H9 (cell line): ENCODE measurements at regions not wholly inside any gene's neighbourhood (a gene's known extent, or its start where the extent isn't known, plus 50 kb on each side); places are given as distances from the start of the nearest gene placed in this dataset.

Experiments used
- DNase-seq: peaks from one replicate; pipeline ENCODE4 v3.0.0-alpha.2; 2017
- H2AFZ ChIP-seq: one replicate; pipeline ENCODE4 v1.6.1; 2013; ENCODE audit warnings: mild to moderate bottlenecking, low read length, control low read depth, moderate library complexity
- H2AK5ac ChIP-seq: 2 replicates; pipeline ENCODE4 v1.6.1; 2013; ENCODE audit warnings: low read length, control low read depth, mixed read lengths; ENCODE audit not compliant: insufficient read length
- H2BK120ac ChIP-seq: one replicate; pipeline ENCODE4 v1.6.1; 2013; ENCODE audit warnings: low read depth, mild to moderate bottlenecking, low read length, control low read depth, inconsistent platforms; ENCODE audit not compliant: poor library complexity, severe bottlenecking
- H2BK12ac ChIP-seq: 2 replicates; pipeline ENCODE4 v1.6.1; 2013; ENCODE audit warnings: low read length, control low read depth, mixed read lengths, low read depth; ENCODE audit not compliant: insufficient read length
- H2BK15ac ChIP-seq: 2 replicates; pipeline ENCODE4 v1.6.1; 2013; ENCODE audit warnings: low read depth, low read length, control low read depth
- H2BK20ac ChIP-seq: one replicate; pipeline ENCODE4 v1.6.1; 2013; ENCODE audit warnings: low read depth, mild to moderate bottlenecking, low read length, control low read depth, inconsistent platforms; ENCODE audit not compliant: poor library complexity, severe bottlenecking
- H2BK5ac ChIP-seq: 2 replicates; pipeline ENCODE4 v1.6.1; 2013; ENCODE audit warnings: low read length, control low read depth, mixed read lengths; ENCODE audit not compliant: insufficient read length
- H3K14ac ChIP-seq: 2 replicates; pipeline ENCODE4 v1.6.1; 2013; ENCODE audit warnings: low read length, control low read depth; ENCODE audit not compliant: insufficient read depth
- H3K18ac ChIP-seq: 2 replicates; pipeline ENCODE4 v1.6.1; 2013; ENCODE audit warnings: low read depth, mild to moderate bottlenecking, mixed read lengths, low read length, control low read depth; ENCODE audit not compliant: insufficient read length
- H3K23ac ChIP-seq: 2 replicates; pipeline ENCODE4 v1.6.1; 2013; ENCODE audit warnings: low read length, control low read depth, mixed read lengths, low read depth; ENCODE audit not compliant: insufficient read length
- H3K23me2 ChIP-seq: 2 replicates; pipeline ENCODE4 v1.6.1; 2013; ENCODE audit warnings: low read depth, mild to moderate bottlenecking, mixed read lengths, low read length, control low read depth; ENCODE audit not compliant: insufficient read length, poor library complexity, severe bottlenecking
- H3K27ac ChIP-seq: 2 replicates; pipeline ENCODE4 v1.5.1; 2013; ENCODE audit warnings: low read length, control low read depth, mixed read lengths, low read depth; ENCODE audit not compliant: insufficient read length
- H3K27me3 ChIP-seq: 2 replicates; pipeline ENCODE4 v1.6.1; 2013; ENCODE audit warnings: low read length, control low read depth, inconsistent platforms; ENCODE audit not compliant: insufficient read depth
- H3K4ac ChIP-seq: 2 replicates; pipeline ENCODE4 v1.6.1; 2013; ENCODE audit warnings: low read depth, mild to moderate bottlenecking, control low read depth, inconsistent platforms, low read length, moderate library complexity
- H3K4me1 ChIP-seq: 2 replicates; pipeline ENCODE4 v1.6.1; 2013; ENCODE audit warnings: low read length, control low read depth, inconsistent platforms; ENCODE audit not compliant: insufficient read depth
- H3K4me2 ChIP-seq: 2 replicates; pipeline ENCODE4 v1.6.1; 2013; ENCODE audit warnings: low read length, control low read depth, mixed read lengths; ENCODE audit not compliant: insufficient read length, insufficient read depth
- H3K56ac ChIP-seq: 2 replicates; pipeline ENCODE4 v1.6.1; 2013; ENCODE audit warnings: low read depth, mild to moderate bottlenecking, mixed read lengths, low read length, control low read depth; ENCODE audit not compliant: insufficient read length
- H3K79me1 ChIP-seq: 2 replicates; pipeline ENCODE4 v1.6.1; 2013; ENCODE audit warnings: low read depth, mild to moderate bottlenecking, moderate library complexity, low read length, control low read depth, inconsistent platforms; ENCODE audit not compliant: insufficient read depth, poor library complexity, severe bottlenecking
- H3K79me2 ChIP-seq: 2 replicates; pipeline ENCODE4 v1.6.1; 2013; ENCODE audit warnings: low read length, control low read depth, inconsistent platforms; ENCODE audit not compliant: insufficient read depth
- H3K9ac ChIP-seq: 2 replicates; pipeline ENCODE4 v1.6.1; 2013; ENCODE audit warnings: low read length, control low read depth, mixed read lengths; ENCODE audit not compliant: insufficient read length; ENCODE audit errors: extremely low read depth
- H3K9me3 ChIP-seq: one replicate; pipeline ENCODE4 v1.6.1; 2013; ENCODE audit warnings: low read depth, low read length, inconsistent platforms; ENCODE audit not compliant: control insufficient read depth
- H3T11ph ChIP-seq: one replicate; pipeline ENCODE4 v1.6.1; 2013; ENCODE audit warnings: mild to moderate bottlenecking, low read length, control low read depth, inconsistent platforms
- H4K20me1 ChIP-seq: one replicate; pipeline ENCODE4 v1.6.1; 2013; ENCODE audit not compliant: control insufficient read depth, insufficient read length, insufficient read depth
- H4K5ac ChIP-seq: 2 replicates; pipeline ENCODE4 v1.6.1; 2013; ENCODE audit warnings: low read depth, mild to moderate bottlenecking, mixed read lengths, low read length, control low read depth; ENCODE audit not compliant: insufficient read length
- H4K8ac ChIP-seq: replicated peaks from 2 replicates; pipeline ENCODE4 v1.6.1; 2013; ENCODE audit warnings: low read length, control low read depth, mixed read lengths, low read depth; ENCODE audit not compliant: insufficient read length
- H4K91ac ChIP-seq: 2 replicates; pipeline ENCODE4 v1.6.1; 2013; ENCODE audit warnings: low read depth, mild to moderate bottlenecking, moderate library complexity, mixed read lengths, low read length, control low read depth; ENCODE audit not compliant: insufficient read length
- H3K27ac Mint-ChIP-seq, 3 experiments: 2 replicates in 2 of 3; 3 replicates in 1 of 3; pipeline ENCODE4 v1.8.0; 2020 to 2021; ENCODE audit warnings: mixed read lengths in 3 of 3, mild to moderate bottlenecking in 1 of 3, moderate library complexity in 1 of 3
- H3K27me3 Mint-ChIP-seq: 2 replicates; pipeline ENCODE4 v1.8.0; 2021; ENCODE audit warnings: low read depth, mild to moderate bottlenecking, moderate library complexity, mixed read lengths
- H3K36me3 Mint-ChIP-seq, 3 experiments: 2 replicates in 2 of 3; 3 replicates in 1 of 3; pipeline ENCODE4 v1.8.0; 2020 to 2021; ENCODE audit warnings: low read depth in 3 of 3, mixed read lengths in 3 of 3; ENCODE audit not compliant: insufficient read depth in 1 of 3
- H3K4me1 Mint-ChIP-seq, 2 experiments: 2 replicates each; pipeline ENCODE4 v1.8.0; 2020; ENCODE audit warnings: mixed read lengths in 2 of 2
- H3K4me3 Mint-ChIP-seq, 2 experiments: 2 replicates in 1 of 2; 3 replicates in 1 of 2; pipeline ENCODE4 v1.8.0; 2020 to 2021; ENCODE audit warnings: mild to moderate bottlenecking in 2 of 2, mixed read lengths in 2 of 2, moderate library complexity in 1 of 2
- H3K9me3 Mint-ChIP-seq, 2 experiments: 2 replicates in 1 of 2; 3 replicates in 1 of 2; pipeline ENCODE4 v1.8.0; 2020; ENCODE audit warnings: mild to moderate bottlenecking in 2 of 2, mixed read lengths in 2 of 2, moderate library complexity in 1 of 2
- CTCF ChIP-seq: fragments of 200-600 bp; sonication (generic); conservative IDR thresholded peaks from 3 replicates; pipeline ENCODE4 v1.8.0; 2021; ENCODE audit warnings: antibody characterized with exemption, mild to moderate bottlenecking
- WGBS: extraction: QIAGEN DNeasy Blood & Tissue Kit; methylation state at CpG from one replicate; pipeline ENCODE4 v1.1.7; 2013; ENCODE audit warnings: missing lambda C conversion rate, low lambda C conversion rate, mixed read lengths; ENCODE audit not compliant: insufficient read length; ENCODE audit errors: extremely low coverage; 5-methylcytosine and 5-hydroxymethylcytosine counted together

GRCh38 chr2:183729380-183729779 lies 605.1 kb downstream of the NUP35 start:
- no peak for TF ChIP-seq CTCF
- H2BK20ac ChIP-seq = no peak overlapping the region
- H4K8ac ChIP-seq = no peak overlapping the region
- H3K79me2 ChIP-seq = no peaks in the 10 kb centered on the region
- Mint-ChIP-seq H3K36me3 (no peaks in the 10 kb centered on the region), H3K4me1 (no peaks in the 10 kb centered on the region), H3K9me3 (no peaks in the 10 kb centered on the region; a peak in 1 of 5 replicates), H3K4me3 (no peak overlapping the region), H3K27me3 (no peaks in the 10 kb centered on the region), H3K27ac (no peak overlapping the region)
- H2AFZ ChIP-seq = no peak overlapping the region
- H2BK15ac ChIP-seq = no peak overlapping the region
- H4K91ac ChIP-seq = no peak overlapping the region
- no peak for DNase-seq
- no peaks in the 10 kb centered on the region for H3K27me3 ChIP-seq
- no peak overlapping the region for H3K9ac ChIP-seq
- no peak overlapping the region for H3K4ac ChIP-seq
- H3K23me2 ChIP-seq = no peaks in the 10 kb centered on the region
- no peak overlapping the region for H2BK12ac ChIP-seq
- no peak overlapping the region for H2BK5ac ChIP-seq
- no peak overlapping the region for H2BK120ac ChIP-seq
- no peaks in the 10 kb centered on the region for H3K9me3 ChIP-seq
- H2AK5ac ChIP-seq = no peak overlapping the region
- H3K27ac ChIP-seq = no peak overlapping the region
- no peak overlapping the region for H3T11ph ChIP-seq
- no peak overlapping the region for H3K4me2 ChIP-seq
- H4K20me1 ChIP-seq = no peaks in the 10 kb centered on the region
- WGBS = no CpG with 5 or more reads among the region's 2 CpGs
- H3K23ac ChIP-seq = no peak overlapping the region
- H3K56ac ChIP-seq = no peak overlapping the region
- H4K5ac ChIP-seq = no peak overlapping the region
- H3K79me1 ChIP-seq = no peaks in the 10 kb centered on the region
- H3K14ac ChIP-seq = no peak overlapping the region
- no peak overlapping the region for H3K18ac ChIP-seq
- no peaks in the 10 kb centered on the region for H3K4me1 ChIP-seq
